Epithelial cell of proximal tubule (primary cell): ENCODE measurements at regions not wholly inside any gene's neighbourhood (a gene's known extent, or its start where the extent isn't known, plus 50 kb on each side); places are given as distances from the start of the nearest gene placed in this dataset.

ENCODE experiments used
- DNase-seq: peaks from one replicate; pipeline ENCODE4 v3.0.0-alpha.2; 2011; ENCODE audit warnings: low read depth
- H3K4me3 ChIP-seq: 2 replicates; pipeline ENCODE4 v1.5.1; 2011; ENCODE audit warnings: low read depth, mild to moderate bottlenecking, low read length
- TF ChIP-seq, protein P1 (sequence below): conservative IDR thresholded peaks from 2 replicates; pipeline ENCODE4 v1.5.1; 2012; ENCODE audit warnings: low read depth, mild to moderate bottlenecking, low read length

DNA sequence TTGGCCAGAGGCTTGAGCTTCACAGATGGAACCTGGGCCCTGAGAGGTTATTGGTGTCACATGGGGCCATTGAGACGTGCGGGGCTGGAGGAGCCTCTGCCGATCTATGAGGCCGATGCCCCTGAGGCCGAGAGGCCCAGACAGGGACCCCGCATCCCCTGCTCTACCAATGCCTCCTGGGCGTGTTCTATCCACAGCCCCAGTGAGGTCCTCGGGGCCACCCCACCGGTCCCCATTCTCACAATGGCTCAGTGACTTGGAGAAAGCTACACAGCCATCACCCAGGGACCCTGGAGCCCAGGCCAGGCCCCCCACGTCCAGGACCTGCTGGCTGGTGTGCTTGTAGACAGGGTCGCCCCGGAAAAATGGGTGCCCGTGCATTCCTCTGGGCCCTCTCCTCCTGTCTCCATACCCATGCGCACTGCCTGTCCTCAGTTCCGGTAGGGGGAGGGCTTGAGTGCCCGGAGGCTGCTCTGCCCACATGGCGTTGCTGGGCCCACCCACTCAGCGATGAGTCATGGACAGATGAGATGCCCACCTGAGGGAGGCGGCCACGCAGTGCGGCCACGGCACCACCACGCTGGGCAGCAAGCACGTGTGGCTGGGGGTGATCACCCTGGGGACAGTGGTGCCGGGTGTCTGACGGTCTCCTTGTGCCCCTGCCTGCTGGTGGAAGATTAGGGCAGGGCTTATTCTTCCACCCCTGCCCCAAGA lies 1224.7 kb downstream of the BRD1 start:
- TF ChIP-seq, protein P1, sequence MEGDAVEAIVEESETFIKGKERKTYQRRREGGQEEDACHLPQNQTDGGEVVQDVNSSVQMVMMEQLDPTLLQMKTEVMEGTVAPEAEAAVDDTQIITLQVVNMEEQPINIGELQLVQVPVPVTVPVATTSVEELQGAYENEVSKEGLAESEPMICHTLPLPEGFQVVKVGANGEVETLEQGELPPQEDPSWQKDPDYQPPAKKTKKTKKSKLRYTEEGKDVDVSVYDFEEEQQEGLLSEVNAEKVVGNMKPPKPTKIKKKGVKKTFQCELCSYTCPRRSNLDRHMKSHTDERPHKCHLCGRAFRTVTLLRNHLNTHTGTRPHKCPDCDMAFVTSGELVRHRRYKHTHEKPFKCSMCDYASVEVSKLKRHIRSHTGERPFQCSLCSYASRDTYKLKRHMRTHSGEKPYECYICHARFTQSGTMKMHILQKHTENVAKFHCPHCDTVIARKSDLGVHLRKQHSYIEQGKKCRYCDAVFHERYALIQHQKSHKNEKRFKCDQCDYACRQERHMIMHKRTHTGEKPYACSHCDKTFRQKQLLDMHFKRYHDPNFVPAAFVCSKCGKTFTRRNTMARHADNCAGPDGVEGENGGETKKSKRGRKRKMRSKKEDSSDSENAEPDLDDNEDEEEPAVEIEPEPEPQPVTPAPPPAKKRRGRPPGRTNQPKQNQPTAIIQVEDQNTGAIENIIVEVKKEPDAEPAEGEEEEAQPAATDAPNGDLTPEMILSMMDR, result no peak
- H3K4me3 ChIP-seq, result no peak overlapping the region
- no peak for DNase-seq

DNA sequence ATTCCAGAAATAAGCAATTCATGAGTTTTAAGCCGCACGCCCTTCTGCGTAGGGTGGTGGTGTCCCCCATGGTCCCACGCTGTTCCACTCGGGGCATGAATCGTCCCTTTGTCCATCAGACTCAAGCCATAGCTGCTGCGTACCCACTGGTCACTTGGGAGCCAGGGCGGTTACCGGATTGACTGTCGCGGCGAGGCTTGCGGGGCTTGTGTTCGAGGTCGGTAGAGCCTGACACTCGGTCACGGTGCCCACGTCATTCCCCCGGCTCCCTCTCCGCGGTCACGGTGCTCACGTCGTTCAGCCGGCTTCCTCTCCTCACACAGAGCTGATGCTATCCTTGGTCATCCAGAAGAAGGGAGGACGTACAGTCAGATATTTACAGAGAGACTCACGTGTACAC lies 1227.0 kb downstream of the BRD1 start:
- TF ChIP-seq, protein P1, result no peak
- H3K4me3 ChIP-seq, result no peak overlapping the region
- DNase-seq, result no peak

DNA sequence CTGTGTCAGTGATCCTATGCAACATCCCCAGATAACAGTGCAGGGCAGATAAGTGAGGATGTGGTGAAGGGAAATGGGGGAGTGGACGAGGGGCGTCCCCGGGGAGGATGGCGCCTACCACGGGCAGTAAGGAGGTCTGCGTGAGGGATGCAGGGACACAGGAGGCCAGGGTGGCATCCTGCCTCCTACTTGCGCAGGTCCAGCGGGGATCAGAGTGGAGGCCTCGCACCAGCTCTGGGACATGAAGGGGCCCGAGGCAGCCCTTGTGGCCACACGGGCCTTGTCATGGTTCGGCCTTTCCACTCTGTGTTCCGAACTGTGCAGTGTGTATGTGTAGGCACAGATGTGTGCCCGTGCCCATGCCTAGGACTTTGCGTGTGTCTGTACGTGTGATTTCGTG lies 1227.5 kb downstream of the BRD1 start:
- no peak for DNase-seq
- no peak overlapping the region for H3K4me3 ChIP-seq
- TF ChIP-seq, protein P1, result no peak

DNA sequence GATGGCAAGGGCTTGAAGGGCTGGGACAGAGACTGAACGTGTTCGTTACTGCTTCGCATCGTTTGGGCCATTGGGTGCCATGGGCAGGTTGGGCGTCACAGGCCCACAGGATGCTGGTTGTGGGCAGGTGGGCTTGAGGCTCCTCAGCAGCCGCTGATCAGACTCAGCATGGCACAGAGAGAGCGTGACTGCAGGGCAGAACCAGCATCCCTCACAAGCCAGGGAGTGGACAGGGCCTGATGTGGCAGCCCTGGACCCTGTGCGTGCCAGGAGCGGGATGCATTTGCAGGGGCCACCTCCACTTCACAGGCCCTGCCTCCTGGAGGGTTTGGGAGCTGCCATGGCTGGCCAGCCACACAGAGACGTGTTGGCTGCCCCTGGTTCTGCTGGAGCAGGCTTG lies 1228.3 kb downstream of the BRD1 start:
- H3K4me3 ChIP-seq, result no peak overlapping the region
- DNase-seq, result no peak
- TF ChIP-seq, protein P1, result no peak

DNA sequence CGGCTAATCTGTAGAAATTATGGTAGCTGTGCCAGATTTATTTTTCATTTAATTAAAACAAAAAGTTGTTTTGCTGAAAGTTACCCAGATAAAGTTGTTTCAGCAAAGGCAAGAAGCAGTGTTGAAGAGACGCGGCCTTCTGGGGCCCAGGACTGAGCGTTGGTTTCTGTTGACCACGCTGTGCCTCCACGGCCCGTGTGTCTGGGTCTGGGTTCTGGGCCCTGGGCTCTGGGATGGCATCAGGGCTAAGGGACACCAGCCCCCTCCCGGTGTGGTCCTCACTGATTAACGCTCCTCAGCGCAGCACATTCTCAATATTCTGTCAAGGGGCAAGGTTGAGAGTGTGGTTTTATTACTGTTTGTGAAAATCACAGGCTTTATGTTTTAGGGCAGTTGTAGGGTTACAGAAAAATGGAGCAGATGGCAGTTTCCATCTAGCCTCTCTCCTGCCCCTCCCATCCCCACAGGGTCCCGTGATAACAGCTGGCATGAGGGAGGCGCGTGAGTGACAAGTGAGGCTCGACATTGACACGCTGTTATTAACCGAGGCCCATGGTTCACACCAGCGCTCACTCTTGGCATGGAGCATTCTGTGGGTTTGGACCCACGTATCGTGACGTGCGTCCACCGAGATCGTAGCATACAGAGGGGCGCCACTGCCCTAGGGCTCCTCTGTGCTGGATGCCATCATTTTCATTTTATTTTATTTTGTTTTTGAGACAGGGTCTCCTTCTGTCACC lies 1231.4 kb downstream of the BRD1 start:
- H3K4me3 ChIP-seq, result no peak overlapping the region
- TF ChIP-seq, protein P1, result no peak
- no peak for DNase-seq

DNA sequence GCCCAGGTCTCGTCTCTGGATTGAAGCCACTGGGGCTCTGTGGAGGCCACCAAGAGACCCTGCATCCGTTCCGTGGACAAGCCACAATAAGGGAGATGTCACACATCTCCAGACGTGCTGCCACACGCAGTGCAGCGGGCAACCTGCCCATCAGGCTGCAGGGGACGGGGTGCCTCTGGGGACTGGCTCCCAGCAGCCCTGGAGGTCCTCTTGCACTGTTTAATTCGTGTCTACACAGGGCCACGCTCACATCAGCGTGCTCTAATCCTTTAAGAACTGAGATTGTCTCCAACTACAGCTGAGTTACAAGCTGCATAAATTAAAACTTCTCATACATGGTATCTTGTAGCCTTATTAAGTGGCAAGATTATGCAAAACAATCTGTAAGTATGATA lies 1232.2 kb downstream of the BRD1 start:
- TF ChIP-seq, protein P1, result no peak
- no peak for DNase-seq
- no peak overlapping the region for H3K4me3 ChIP-seq
